SHP77 (cell line): ENCODE measurements at regions not wholly inside any gene's neighbourhood (a gene's known extent, or its start where the extent isn't known, plus 50 kb on each side); places are given as distances from the start of the nearest gene placed in this dataset.

ENCODE experiments used
- DNase-seq, 2 experiments: peaks; one replicate each; lab custom pipeline; 2025; lab: John Stamatoyannopoulos, UW

DNA sequence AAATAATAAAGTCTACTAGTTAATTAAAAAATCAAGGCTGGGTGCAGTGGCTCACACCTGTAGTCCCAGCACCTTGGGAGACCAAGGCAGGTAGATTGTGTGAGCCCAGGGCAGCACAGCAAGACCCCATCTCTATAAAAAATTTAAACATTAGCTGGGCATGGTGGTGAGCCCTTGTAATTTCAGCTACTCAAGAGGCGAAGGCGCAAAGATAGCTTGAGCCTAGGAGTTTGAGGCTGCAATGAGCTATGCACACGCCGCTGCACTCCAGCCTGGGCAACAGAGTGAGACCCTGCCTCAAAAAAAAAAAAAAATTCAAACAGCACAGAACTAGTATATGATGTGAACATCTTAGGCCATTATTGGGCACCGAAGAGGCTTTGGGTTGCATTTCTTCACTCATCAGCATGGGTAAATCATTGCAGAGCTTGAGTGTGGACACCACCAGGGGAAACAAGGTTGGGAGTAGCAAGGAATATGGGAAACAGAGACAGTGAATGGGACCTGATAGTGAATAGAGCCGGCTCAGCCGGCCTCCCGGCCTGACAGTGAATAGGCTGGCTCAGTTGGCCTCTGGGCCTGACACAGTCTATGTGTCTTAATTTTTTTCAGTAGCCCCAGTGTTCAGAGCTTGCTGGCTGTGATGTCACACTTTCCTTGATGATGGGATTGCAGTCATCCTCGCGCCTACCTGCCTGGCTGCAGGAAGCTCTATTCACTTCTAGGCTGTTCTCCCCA lies 89.1 kb upstream of the ERRFI1 start:
- DNase-seq: no peak

DNA sequence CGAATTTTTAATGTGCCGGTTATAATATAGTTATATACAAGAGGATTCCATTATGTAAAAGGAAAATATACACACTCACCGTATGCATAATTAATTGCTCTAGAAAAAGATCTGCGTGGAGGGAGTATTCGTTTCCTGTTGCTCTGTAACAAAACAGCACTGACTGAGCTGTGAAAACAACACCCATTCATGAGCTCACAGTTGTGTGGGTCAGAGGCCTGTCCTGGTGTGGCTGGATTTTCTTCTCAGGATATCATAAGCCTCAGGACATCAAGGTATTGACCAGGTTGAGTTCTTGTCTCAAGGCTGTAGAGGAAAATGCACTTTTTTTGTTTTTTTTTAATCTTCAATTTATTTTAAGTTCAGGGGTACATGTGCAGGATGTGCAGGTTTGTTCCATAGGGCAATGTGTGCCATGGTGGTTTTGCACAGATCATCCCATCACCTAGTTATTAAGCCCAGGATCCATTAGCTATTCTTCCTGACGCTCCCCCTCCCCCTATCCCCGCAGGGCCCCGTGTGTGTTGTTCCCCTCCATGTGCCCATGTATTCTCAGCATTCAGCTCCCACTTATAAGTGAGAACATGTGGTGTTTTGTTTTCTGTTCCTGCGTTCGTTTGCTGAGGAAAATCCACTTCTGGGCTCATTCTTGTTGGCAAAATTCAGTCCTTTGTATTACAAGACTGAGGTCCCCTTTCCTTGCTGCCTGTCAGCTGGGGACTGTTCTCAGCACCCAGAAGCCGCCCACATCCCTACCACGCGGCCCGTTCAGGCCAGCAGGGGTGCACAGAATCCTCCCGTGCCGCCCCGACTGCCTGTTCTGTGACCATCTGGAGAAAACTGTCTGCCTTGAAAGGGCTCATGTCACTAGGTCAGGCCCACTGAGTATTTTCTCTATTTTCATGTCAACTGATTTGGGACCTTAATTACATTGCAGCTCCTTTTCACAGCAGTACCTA lies 87.4 kb upstream of the ERRFI1 start:
- no peak for DNase-seq

DNA sequence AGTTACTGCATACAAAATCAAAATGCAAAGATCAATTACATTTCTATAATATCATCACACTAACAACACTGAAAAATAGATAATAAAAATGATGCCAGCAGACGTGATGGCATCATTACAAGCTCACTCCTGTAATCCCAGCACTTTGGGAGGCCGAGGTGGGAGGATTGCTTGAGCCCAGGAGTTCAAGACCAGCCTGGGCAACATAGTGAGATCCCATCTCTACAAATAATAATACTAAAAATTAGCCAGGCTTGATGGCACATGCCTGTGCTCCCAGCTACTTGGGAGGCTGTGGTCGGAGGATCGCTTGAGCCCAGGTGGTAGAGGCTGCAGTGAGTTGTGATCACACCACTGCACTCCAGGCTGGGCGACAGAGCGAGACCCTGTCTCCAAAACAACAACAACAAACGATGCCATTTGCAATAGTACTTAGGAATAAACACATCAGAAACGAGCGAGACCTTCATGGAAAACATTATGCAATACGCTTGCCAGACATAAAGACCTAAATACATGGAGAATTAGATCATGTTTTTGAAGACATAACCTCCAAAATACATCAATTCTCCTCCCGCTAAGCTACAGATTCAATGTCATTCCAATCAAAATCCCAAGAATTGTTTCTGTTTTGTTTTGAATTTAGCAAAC lies 86.6 kb upstream of the ERRFI1 start:
- no peak for DNase-seq

DNA sequence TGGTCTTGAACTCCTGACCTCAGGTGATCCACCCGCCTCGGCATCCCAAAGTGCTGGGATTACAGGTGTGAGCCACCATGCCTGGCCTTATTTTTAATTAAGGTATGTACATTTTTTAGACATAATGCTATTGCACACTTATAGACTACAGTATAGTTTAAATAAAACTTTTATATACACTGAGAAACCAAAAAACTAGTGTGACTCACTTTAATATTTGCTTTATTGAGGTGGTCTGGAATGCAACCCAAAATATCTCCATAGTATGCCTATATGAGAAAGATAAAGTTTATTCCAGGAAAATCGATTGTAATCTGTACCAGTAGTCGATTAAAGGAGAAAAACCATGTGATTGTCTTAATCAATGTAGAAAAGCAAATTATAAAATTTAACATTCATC lies 85.5 kb upstream of the ERRFI1 start:
- DNase-seq: no peak

DNA sequence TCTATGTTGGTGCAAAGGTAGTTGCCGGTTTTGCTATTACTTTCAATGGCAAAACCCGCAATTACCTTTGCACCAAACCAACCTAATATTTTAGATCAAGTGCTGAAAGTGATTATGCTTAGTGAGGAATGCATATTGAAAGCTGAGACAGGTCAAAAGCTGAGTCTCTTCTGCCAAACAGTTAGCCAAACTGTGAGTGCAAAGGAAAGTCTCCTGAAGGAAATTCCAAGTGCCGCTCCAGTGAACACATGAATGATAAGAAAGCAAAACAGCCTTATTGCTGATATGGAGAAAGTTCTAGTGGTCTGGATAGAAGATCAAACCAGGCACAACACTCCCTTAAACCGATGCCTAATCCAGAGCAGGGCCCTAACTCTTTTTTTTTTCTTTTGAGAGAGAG lies 83.1 kb upstream of the ERRFI1 start:
- no peak for DNase-seq

DNA sequence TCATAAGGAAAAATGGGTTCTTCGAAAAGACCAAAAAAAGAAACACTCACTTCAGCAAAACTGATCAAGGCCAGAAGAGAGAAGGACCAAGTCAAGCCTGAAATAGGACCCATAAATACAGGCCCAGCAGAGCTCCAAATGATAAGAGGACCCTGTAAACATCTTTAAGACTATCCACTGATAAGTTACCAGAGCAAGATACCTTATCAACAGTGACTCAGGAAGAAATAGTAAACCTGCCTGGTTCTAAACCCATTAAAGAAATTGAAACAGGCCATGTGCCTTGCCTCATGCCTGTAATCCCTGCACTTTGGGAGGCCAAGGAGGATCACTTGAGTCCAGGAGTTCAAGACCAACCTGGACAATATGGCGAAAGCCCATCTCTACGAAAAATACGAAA lies 81.8 kb upstream of the ERRFI1 start:
- DNase-seq: no peak

DNA sequence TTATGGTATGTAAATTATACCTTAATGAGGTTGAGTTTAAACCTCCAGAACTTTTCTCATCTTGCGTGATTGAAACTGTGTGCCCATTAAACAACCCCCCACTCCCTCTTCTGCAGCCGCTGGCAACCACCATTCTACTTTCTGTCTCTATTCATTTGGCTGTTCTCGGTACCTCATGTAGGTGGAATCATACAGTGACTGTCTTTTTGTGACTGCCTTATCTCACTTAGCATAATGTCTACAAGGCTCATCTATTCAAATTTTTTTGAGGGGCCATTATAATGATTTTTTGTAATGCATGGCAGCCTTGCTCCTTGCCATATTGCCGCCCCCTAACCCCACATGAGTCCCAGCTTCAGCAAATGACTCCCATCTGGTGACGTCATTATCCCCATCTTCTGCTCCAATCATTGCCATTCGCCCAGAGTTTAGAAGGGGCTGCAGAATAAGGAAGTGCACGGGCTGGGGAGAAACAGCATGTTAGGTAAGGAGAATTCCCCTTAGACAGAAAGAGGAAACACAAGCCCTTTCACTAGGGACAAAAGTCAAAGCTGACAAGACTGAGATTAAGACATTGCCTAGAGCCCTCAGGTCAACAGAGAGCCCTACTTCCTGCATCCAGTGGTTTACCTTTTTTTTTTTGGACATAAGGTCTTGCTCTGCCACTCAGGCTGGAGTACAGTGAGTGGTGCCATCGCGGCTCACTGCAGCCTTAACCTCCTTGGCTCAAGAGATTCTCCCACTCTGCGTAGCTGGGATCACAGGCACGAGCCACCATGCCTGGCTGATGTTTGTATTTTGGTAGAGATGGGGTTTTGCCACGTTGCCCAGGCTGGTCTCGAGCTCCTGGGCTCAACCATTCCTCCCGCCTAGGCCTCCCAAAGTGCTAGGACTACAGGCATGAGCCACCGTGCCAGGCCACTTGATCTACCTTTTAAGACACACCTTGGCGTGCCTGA lies 78.4 kb upstream of the ERRFI1 start:
- no peak for DNase-seq

DNA sequence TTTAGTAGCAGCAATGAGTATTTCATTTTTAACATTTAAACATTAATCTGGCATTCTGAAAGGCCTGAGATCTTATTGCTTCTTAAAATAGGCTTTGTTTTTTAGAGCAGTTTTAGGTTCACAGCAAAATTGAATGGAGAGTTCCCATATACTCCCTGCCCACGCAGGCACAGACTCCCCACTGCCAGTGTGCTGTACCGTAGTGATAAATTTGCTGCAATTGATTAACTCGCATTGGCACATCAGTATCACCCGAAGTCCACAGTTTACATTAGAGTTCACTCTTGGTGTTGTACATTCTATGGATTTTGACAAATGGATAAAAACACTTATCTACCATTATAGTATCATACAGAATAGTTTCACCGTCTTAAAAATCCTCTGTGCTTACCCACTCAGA lies 71.8 kb upstream of the ERRFI1 start:
- DNase-seq: no peak

DNA sequence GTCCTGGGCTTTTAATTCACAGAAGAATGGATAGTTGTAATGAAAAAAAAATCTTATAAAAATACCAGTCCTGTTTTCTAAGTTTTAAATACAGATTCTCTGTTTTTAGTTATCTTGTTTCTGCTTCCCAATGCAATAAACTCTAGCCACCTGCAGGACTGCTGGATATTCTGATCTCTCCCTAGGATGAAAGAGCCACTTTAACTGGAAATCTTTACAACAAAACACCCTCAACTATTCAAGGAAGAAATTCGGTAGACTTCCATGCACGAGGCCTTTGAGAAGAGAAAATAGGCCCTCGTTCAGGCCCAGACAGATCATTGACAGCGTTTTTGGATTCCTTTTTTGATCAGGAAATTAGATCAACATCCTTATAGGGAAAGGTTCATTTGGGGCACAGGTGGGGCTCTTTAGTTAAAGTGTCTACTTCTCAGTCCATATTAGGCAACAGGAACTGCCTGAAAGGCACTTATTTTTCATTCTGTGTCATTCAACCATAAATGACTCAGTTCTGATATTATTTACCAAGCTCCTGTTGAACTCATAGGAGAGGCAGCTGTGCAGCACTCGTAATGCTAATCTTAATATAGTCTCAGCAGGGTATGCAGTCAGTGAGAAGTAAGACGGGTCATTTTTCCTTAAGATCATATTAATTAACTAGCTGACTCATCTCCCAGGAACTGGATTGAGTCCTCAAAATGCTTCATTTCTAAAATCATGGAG lies 71.1 kb upstream of the ERRFI1 start:
- DNase-seq: peak in 1 of 2 experiments; percentile 26

DNA sequence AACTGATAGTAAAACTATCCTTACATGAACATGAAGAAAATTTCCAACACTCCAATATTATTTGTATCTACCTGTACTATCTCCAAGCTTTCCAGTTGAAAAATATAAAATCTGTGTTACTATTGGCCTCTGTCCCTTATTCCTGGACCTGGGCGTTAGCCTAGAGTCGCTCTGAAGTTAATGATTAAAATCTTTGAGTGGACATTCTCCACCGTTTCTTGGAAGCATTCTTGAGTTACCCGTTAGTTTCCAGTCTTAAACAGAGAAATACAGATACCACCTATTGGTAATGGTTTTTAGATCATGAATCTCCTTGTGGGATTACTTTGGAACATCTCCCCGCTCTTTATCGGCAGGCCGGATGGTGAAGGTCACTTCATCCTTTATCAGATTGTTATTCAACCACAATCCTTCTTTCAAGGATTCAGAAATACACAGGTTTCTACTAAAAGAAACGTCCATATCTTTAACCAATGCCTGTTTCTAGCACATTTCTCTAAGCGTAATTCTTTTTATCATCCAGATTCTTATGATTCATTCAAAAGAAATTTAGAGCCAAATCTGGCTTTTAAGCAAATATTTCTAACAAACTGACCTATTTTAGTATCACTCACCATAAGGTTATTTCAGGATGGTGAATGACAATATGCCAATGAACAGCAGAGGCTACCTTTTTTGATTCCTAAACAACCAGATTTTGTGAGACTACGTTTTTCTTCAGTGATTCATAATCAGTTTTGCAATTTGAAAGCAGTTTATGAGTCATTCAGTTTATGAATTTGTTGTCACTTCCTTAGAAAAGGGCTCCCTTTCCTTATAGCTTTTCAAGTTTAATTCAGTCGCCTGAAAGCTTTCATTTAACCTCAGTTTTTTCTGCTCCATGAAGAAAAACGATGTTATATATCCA lies 70.2 kb upstream of the ERRFI1 start:
- no peak for DNase-seq

DNA sequence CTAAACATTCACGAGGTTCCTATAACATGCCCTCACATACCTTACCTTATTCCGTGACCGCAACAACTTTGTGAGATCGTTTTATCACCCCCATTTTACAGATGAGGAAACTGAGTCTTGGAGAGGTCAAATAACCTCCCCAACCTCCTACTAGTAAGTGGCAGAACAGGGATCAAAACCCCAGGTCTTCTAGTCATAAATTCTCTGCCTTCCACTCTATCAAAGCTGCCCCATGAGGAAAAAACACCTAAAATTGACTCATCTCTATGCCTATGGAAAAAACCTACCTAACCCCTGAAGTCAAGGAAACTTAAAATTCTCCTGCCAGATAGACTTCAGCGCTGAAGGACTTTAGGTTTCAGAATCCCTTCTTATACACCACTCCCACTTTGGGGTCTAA lies 69.5 kb upstream of the ERRFI1 start:
- no peak for DNase-seq

DNA sequence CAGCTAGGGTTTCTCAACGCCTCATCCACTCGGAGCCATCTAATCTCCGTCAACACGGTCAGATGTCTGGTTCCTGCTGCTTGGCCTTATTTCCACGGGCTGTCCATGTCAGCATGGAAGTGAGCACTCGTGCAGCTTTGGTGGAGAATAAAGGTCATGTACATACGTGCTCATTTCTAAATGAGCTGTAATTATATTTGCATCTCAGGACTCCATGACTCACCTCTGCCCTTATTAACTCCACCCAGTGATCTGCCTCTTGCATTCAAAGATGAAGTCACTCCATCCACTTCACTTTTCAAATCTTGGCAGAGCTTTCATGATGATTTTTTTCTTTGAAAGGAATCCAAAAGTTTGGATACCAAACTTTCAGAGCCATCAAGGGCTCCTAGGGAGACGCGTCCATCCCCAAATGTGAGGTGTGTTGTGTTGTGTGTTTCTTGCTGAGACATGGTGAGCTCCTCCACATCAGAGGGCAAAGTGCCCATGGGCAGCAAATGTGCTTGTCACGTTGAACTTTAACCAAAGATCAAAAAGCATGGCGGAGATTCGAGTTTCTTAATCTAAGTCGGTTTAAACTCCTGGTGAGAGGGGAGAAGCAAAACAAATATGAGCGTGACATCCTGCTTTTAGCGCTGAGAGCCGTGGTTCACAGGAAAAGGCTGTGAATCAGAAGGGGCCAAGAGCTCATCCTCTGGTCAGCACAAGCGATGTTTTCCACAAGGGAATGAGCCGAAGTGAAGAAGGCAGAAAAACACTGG lies 68.6 kb upstream of the ERRFI1 start:
- no peak for DNase-seq

DNA sequence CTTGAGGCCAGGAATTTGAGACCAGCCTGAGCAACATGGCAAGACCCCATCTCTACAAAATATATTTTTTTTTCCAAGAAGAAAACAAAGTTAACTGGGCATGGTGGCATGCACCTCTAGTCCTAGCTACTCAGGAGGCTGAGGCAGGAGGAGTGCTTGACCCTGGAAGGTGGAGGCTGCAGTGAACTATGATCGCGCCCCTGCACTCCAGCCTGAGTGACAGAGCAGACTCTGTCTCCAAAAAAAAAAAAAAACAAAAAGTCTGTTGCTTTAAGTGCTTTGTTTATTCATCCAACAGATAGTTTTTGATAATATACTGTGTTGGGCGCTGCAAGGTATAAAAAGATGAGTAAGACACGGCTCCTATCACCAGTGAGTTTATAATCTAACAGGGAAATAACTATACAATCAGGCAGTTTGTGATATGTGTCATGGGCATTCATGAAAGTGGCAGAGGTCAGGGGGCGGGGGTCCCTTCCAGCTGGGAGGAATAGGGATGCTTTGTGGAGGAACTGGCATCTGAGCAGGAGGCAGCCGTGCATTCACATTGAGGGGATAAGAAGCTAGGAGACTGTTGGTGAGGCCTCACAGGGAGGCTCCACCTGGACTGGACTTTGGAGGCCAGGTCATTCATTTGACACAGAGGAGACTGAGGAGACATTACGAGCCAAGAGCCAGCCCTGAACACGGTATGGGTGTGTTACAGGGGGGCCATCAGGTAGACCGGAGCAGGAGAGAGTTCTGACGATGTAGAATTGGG lies 67.3 kb upstream of the ERRFI1 start:
- no peak for DNase-seq

DNA sequence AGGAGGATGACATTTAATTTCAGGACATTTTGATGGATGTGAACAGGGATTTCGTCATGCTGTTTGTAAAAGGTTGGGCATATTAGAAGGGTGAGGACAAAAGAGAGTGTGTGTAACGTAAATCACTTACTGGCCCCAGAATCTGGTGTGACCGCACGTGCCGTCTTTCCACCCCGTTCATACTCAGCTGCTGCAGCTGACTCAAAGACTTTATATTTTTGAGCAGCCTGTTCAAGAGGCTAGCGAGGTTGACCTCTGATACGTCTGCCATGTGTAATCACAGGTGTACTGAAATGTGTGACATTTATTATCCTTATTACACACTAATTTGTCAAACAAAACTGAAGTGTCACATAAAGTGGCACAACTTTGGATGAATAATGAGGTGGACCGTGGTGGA lies 66.5 kb upstream of the ERRFI1 start:
- peak; percentile 33 to 40 for DNase-seq

DNA sequence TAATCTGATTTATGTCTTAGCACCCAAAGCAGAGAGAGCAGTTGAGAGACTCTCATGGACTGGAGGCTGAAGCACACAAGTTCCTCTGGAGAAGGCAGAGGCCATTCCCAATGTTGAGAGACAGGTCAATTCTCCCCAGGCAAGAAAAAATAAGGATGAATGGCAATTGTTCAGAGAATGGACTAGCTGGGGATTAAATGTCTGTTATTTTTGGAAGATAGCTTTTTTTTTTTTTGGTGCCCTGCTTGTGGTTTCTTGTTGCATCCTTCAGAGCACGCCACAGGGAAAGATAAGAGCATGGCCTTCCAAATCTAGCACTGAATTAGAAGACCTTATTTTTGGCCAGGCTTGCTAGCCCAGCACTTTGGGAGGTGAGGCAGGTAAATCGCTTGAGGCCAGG lies 65.6 kb upstream of the ERRFI1 start:
- no peak for DNase-seq

DNA sequence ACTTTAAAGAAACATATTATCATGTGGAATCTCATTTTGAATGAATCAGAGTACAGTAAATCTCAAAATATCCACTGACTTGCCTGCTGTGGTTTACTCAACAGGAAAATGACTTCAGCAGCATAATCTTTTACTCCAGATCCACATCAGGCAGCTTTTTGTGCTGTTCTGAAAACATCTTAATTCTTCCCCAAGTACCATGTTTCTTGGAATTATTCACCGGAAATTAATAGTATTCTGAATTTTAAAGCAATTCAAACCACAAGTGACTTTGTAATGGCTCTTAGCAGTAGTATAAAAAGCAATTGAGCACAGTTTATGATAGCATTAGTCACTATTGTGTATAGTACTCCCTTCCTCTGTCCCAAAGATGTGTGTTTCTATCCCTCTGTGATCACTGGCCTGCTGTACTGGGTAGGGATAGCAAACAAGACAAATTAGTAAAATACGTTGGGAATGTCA lies 64.2 kb upstream of the ERRFI1 start:
- no peak for DNase-seq

DNA sequence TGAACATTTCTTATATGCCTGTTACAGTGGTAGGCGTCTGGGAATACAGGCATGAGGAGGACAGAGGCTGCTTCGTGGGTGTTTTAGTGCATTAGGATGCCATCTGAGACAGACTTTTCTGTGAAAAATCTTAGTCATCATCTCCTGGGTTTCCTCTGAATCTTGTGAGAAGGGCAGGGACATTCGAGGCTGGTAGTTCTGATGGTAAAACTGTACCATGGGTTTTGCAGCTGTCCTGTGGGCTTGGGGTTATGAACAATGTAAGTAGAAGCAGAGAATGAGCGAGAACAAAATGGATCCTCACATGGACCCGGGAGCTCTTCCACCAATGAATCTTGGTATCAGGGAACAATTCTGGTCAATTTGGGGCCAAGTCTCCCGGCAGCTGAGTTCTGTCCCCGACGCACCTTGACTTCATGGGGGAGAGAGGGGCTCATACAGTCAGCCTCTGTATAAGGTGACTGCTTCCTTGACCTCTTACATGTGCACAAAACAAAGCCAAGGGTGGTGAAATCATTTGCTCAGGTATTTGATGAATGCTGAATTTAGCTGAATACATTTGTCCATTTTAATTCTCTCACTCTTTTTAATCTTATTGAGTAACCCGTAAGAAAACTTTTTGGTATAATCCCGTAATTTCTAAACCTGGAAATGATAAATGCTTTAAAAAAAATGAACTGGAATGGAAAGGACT lies 63.6 kb upstream of the ERRFI1 start:
- DNase-seq: no peak

DNA sequence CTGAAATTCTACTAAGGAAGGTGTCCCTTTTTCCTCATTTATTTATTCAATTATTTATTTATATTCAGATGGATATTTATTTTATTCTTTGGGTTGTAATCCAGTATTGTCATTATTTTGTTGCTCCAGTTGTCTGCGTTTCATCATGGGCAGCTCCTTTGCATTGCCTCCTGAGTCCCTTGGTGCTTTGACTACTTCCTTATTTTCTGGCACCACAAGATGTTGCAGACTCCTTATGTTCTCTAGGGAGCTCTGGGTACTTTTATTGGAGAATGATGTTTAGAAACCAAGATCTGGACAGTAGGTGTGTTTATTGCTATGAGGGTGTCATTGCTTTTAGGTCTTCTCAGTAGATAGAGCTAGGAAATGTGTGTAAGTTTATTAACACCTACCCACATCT lies 59.9 kb upstream of the ERRFI1 start:
- DNase-seq: no peak
